Mucosa of descending colon (tissue), 3 donors: ENCODE measurements at regions not wholly inside any gene's neighbourhood (a gene's known extent, or its start where the extent isn't known, plus 50 kb on each side); places are given as distances from the start of the nearest gene placed in this dataset.

Experiments
- ATAC-seq: fragments of 200-7000 bp; cut with Tn5 transposase; one replicate; pipeline ENCODE4 v1.9.1; 2020; ENCODE audit warnings: mild to moderate bottlenecking, moderate library complexity
- DNase-seq, 3 donors: peaks; one replicate each; pipeline ENCODE4 v3.0.0-alpha.2; 2020
- H3K36me3 ChIP-seq: fragments of 200-600 bp; one replicate; pipeline ENCODE4 v1.8.0; 2021; ENCODE audit warnings: low read depth, mild to moderate bottlenecking
- H3K4me1 ChIP-seq: fragments of 200-600 bp; one replicate; pipeline ENCODE4 v1.8.0; 2021; ENCODE audit warnings: low read depth, mild to moderate bottlenecking
- H3K4me3 ChIP-seq: fragments of 200-600 bp; one replicate; pipeline ENCODE4 v1.8.0; 2021; ENCODE audit warnings: mild to moderate bottlenecking
- H3K9me3 ChIP-seq: fragments of 200-600 bp; one replicate; pipeline ENCODE4 v1.8.0; 2021; ENCODE audit warnings: mild to moderate bottlenecking
- intact Hi-C, 2 donors: fragments of 100-400 bp; cut with DNase I in 1 of 2; cut with micrococcal nuclease in 1 of 2; formaldehyde crosslinking; loops; one replicate each; pipeline versions ENCODE4 v1.11.0 to v1.11.1; 2022; cut with DNase I, micrococcal nuclease
- TF ChIP-seq, protein P1 (sequence below): fragments of 200-600 bp; IDR thresholded peaks from one replicate; pipeline ENCODE4 v1.8.0; 2022; ENCODE audit warnings: antibody characterized with exemption, mild to moderate bottlenecking
- donor health status: DM: no; HTN: no; CAD: no; lungs with moderate emphysema.
- donor health status: DM: no; HTN: no; CAD: no.
- donor health status: DM: no; HTN: yes; CAD: no.

DNA sequence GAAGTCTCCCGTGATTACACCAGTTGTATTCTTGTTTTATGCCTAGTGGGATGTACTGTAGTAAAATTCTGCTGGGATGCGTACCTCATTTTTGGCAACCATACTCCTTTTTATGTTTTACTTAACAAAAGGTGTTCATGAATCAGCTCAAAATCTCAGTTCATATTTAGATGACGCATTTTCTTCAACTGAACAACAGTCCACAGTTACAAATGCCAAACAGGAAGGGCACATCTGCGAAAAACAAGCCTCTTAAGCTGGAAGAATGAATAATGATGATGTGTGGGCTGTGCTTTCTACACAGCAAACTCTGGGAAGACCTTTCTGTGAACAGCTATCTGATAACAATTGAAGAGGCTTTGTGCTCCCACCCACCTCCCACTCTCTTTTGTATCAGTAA lies 68.4 kb upstream of the NRBF2 start:
- intact Hi-C loops: no loop called here
- TF ChIP-seq, protein P1, sequence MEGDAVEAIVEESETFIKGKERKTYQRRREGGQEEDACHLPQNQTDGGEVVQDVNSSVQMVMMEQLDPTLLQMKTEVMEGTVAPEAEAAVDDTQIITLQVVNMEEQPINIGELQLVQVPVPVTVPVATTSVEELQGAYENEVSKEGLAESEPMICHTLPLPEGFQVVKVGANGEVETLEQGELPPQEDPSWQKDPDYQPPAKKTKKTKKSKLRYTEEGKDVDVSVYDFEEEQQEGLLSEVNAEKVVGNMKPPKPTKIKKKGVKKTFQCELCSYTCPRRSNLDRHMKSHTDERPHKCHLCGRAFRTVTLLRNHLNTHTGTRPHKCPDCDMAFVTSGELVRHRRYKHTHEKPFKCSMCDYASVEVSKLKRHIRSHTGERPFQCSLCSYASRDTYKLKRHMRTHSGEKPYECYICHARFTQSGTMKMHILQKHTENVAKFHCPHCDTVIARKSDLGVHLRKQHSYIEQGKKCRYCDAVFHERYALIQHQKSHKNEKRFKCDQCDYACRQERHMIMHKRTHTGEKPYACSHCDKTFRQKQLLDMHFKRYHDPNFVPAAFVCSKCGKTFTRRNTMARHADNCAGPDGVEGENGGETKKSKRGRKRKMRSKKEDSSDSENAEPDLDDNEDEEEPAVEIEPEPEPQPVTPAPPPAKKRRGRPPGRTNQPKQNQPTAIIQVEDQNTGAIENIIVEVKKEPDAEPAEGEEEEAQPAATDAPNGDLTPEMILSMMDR: no peak
- Histone ChIP-seq H3K4me1 (no peaks in the 10 kb centered on the region), H3K36me3 (no peaks in the 10 kb centered on the region), H3K9me3 (no peaks in the 10 kb centered on the region), H3K4me3 (no peak overlapping the region)
- no peak for ATAC-seq
- DNase-seq: no peak

DNA sequence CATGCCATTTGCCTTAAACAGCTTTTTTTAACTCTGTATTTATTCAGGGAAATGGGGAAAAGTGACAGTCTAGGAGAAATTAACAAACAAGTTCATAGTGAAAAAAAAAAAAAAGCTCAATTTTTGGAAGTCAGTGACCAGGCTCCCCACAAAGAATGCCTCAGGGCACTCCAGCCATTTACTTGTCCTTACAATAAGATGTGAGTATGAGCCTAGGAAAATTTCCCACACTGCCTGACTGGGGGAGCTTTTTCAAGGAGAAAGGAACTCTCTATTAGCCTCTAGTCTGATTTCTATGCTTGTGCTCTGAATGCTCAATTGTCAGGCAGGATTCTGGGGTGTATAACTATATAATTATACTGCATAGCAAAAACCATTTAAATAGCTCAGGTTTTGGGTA lies 74.9 kb upstream of the NRBF2 start:
- TF ChIP-seq, protein P1: no peak
- no peaks in the 10 kb centered on the region for H3K4me1 ChIP-seq
- no peaks in the 10 kb centered on the region for H3K9me3 ChIP-seq
- ATAC-seq: no peak
- H3K4me3 ChIP-seq: no peak overlapping the region
- no peak for DNase-seq
- no peaks in the 10 kb centered on the region for H3K36me3 ChIP-seq
- intact Hi-C loops: no loop called here

- DNase-seq: no peak
- H3K36me3 ChIP-seq: no peaks in the 10 kb centered on the region
- H3K9me3 ChIP-seq: no peaks in the 10 kb centered on the region
- TF ChIP-seq, protein P1: no peak
- no peaks in the 10 kb centered on the region for H3K4me1 ChIP-seq
- ATAC-seq: no peak
- intact Hi-C loops: no loop called here
- H3K4me3 ChIP-seq: no peak overlapping the region
These were observed 75.6 kb upstream of the NRBF2 start for GRCh38 chr10:63057509-63057908.

- DNase-seq (no peak), ATAC-seq (no peak)
- no peaks in the 10 kb centered on the region for H3K4me1 ChIP-seq
- no peak overlapping the region for H3K4me3 ChIP-seq
- intact Hi-C loops: no loop called here
- H3K36me3 ChIP-seq: no peaks in the 10 kb centered on the region
- TF ChIP-seq, protein P1: no peak
- no peaks in the 10 kb centered on the region for H3K9me3 ChIP-seq
These were observed 77.4 kb upstream of the NRBF2 start for GRCh38 chr10:63055705-63056104.

DNA sequence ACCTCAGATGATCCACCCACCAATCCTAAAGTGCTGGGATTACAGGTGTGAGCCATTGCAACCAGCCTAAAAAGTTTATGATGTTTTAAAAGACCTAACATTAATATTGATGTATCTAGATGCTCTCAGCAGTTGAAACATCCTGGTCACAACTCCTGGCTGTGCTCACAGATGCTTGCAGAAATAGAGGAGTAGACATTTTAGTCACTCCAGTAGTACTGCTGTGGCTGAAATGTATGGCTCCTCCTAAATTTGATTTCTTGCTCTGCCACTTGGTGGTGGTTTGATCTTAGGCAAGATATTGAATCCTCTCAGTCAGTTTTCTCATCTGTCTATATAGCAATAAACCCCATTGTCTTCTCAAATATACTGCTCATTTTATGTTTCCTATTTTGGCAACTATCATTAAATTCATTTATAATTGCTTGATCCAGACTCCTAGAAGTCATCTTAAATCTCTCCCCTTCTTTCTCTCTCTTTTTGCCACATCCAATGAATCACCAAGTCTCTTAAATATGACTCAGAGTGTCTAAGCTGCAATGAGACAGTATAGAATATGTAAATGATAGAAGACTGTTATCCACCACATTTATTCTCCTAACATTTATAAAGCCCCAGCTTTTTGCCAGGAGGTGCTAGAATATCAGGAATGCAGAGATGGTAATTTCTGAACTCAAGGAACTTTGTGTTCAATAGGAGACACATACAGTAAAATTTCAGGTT lies 78.1 kb upstream of the NRBF2 start:
- intact Hi-C loops: no loop called here
- Histone ChIP-seq H3K4me1 (no peaks in the 10 kb centered on the region), H3K36me3 (no peaks in the 10 kb centered on the region), H3K9me3 (no peaks in the 10 kb centered on the region), H3K4me3 (no peak overlapping the region)
- TF ChIP-seq, protein P1: no peak
- ATAC-seq: no peak
- no peak for DNase-seq

- H3K4me3 ChIP-seq: no peak overlapping the region
- TF ChIP-seq, protein P1: no peak
- no peak for ATAC-seq
- no peaks in the 10 kb centered on the region for H3K36me3 ChIP-seq
- intact Hi-C loops: no loop called here
- DNase-seq: no peak
- H3K9me3 ChIP-seq: no peaks in the 10 kb centered on the region
- no peaks in the 10 kb centered on the region for H3K4me1 ChIP-seq
These were observed 81.0 kb upstream of the NRBF2 start for GRCh38 chr10:63052083-63052482.
